ENCODE measurements at regions not wholly inside any gene's neighbourhood (a gene's known extent, or its start where the extent isn't known, plus 50 kb on each side); places are given as distances from the start of the nearest gene placed in this dataset.
"Not testable (repeated sequence)": the region's sequence is repeated elsewhere in the genome, so short reads cannot be mapped to it uniquely, and the experiment has no call there.

- H3K4me1 Mint-ChIP-seq (ENCODE audit: low read depth), result no peaks in the 10 kb centered on the region
- H3K36me3 Mint-ChIP-seq (ENCODE audit: insufficient read depth), result no peaks in the 10 kb centered on the region
- TF ChIP-seq, protein P1, sequence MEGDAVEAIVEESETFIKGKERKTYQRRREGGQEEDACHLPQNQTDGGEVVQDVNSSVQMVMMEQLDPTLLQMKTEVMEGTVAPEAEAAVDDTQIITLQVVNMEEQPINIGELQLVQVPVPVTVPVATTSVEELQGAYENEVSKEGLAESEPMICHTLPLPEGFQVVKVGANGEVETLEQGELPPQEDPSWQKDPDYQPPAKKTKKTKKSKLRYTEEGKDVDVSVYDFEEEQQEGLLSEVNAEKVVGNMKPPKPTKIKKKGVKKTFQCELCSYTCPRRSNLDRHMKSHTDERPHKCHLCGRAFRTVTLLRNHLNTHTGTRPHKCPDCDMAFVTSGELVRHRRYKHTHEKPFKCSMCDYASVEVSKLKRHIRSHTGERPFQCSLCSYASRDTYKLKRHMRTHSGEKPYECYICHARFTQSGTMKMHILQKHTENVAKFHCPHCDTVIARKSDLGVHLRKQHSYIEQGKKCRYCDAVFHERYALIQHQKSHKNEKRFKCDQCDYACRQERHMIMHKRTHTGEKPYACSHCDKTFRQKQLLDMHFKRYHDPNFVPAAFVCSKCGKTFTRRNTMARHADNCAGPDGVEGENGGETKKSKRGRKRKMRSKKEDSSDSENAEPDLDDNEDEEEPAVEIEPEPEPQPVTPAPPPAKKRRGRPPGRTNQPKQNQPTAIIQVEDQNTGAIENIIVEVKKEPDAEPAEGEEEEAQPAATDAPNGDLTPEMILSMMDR (IDR thresholded peaks at IDR 0.05; ENCODE audit: unreplicated experiment), result no peak
- H3K9me3 Mint-ChIP-seq (ENCODE audit: low read depth), result no peaks in the 10 kb centered on the region
- H3K27me3 Mint-ChIP-seq, result peaks cover 6% of the 10 kb centered on the region
- H3K27ac Mint-ChIP-seq, result no peak overlapping the region
- no peak overlapping the region for H3K4me3 Mint-ChIP-seq (ENCODE audit: low read depth)
- DNase-seq (ENCODE audit: low spot score, unreplicated experiment), result no peak
Measured at GRCh38 chr7:28328146-28328545, 84.2 kb upstream of the CREB5 start.

- TF ChIP-seq, protein P1 (IDR thresholded peaks at IDR 0.05; ENCODE audit: unreplicated experiment), result no peak
- Mint-ChIP-seq H3K9me3 (ENCODE audit: low read depth) (no peaks in the 10 kb centered on the region), H3K27me3 (peaks cover 6% of the 10 kb centered on the region), H3K4me1 (ENCODE audit: low read depth) (no peaks in the 10 kb centered on the region), H3K27ac (no peak overlapping the region), H3K4me3 (ENCODE audit: low read depth) (no peak overlapping the region), H3K36me3 (ENCODE audit: insufficient read depth) (no peaks in the 10 kb centered on the region)
- no peak for DNase-seq (ENCODE audit: low spot score, unreplicated experiment)
Measured at GRCh38 chr7:28328822-28329660, 83.3 kb upstream of the CREB5 start.

DNA sequence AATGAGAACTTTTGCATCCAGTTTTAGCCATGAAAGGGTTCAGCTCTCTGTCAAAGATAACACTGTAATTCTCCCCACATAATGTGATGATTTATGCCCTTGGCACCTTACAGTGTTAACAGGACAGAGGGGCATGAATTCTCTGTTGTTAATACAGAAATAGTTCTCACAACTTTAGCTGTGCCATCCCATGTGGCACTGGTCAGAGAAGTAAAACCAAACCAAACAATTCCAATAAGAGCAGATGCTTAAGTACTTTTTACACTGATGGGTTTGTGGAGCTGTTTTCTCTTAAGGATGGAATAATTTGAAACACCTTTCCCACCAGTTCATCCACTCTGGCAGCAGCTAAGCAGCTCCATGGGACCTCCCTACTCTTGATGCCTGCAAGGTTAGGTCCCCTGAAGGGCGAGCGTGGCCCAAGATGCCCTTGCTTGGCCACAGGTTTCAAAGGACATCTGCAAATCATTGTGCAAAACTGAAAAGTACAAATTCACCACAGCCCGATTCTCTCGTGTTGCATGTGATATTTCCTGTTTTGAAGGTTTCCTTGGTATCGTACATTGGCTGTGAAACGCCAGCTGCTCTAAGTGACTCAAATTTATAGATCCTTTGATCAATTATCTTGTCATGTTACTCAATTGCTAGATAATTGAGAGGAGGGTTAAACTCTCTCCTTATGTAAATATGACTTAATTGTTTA is 82.5 kb upstream of the CREB5 start:
- Mint-ChIP-seq H3K9me3 (ENCODE audit: low read depth) (peaks cover under 1% of the 10 kb centered on the region), H3K4me3 (ENCODE audit: low read depth) (no peak overlapping the region), H3K4me1 (ENCODE audit: low read depth) (no peaks in the 10 kb centered on the region), H3K27ac (no peak overlapping the region), H3K36me3 (ENCODE audit: insufficient read depth) (no peaks in the 10 kb centered on the region), H3K27me3 (peaks cover 6% of the 10 kb centered on the region)
- DNase-seq (ENCODE audit: low spot score, unreplicated experiment), result no peak
- TF ChIP-seq, protein P1 (IDR thresholded peaks at IDR 0.05; ENCODE audit: unreplicated experiment), result no peak

- TF ChIP-seq, protein P1 (IDR thresholded peaks at IDR 0.05; ENCODE audit: unreplicated experiment), result no peak
- DNase-seq (ENCODE audit: low spot score, unreplicated experiment), result no peak
- peaks cover 2% of the 10 kb centered on the region for H3K9me3 Mint-ChIP-seq (ENCODE audit: low read depth)
- no peak overlapping the region for H3K27ac Mint-ChIP-seq
- H3K36me3 Mint-ChIP-seq (ENCODE audit: insufficient read depth), result no peaks in the 10 kb centered on the region
- H3K27me3 Mint-ChIP-seq, result peaks cover 4% of the 10 kb centered on the region
- no peaks in the 10 kb centered on the region for H3K4me1 Mint-ChIP-seq (ENCODE audit: low read depth)
- H3K4me3 Mint-ChIP-seq (ENCODE audit: low read depth), result no peak overlapping the region
Measured at GRCh38 chr7:28330384-28331070, 81.8 kb upstream of the CREB5 start.

GRCh38 chr7:28332046-28332445 is 80.3 kb upstream of the CREB5 start:
- H3K4me1 Mint-ChIP-seq (ENCODE audit: low read depth), result no peaks in the 10 kb centered on the region
- H3K27me3 Mint-ChIP-seq, result peaks cover 3% of the 10 kb centered on the region
- H3K9me3 Mint-ChIP-seq (ENCODE audit: low read depth), result peaks cover 2% of the 10 kb centered on the region
- no peak overlapping the region for H3K27ac Mint-ChIP-seq
- no peak for DNase-seq (ENCODE audit: low spot score, unreplicated experiment)
- TF ChIP-seq, protein P1 (IDR thresholded peaks at IDR 0.05; ENCODE audit: unreplicated experiment), result no peak
- no peaks in the 10 kb centered on the region for H3K36me3 Mint-ChIP-seq (ENCODE audit: insufficient read depth)
- H3K4me3 Mint-ChIP-seq (ENCODE audit: low read depth), result no peak overlapping the region

DNA sequence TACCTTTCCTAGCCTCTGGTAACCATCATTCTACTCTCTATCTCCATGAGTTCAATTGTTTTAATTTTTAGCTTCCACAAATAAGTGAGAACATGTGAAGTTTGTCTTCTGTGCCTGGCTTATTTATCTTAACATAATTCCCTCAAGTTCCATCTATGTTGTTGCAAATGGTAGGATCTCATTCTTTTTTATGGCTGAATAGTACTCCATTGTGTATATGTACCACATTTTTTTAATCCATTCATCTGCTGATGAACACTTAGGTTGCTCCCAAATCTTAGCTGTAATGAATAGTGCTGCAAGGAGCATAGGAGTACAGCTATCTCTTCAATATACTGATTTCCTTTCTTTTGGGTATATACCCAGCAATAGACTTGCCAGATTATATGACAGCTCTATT is 78.8 kb upstream of the CREB5 start:
- H3K36me3 Mint-ChIP-seq (ENCODE audit: insufficient read depth); H3K27me3 Mint-ChIP-seq; H3K4me1 Mint-ChIP-seq (ENCODE audit: low read depth); H3K27ac Mint-ChIP-seq; DNase-seq (ENCODE audit: low spot score, unreplicated experiment); H3K4me3 Mint-ChIP-seq (ENCODE audit: low read depth); H3K9me3 Mint-ChIP-seq (ENCODE audit: low read depth): not testable (repeated sequence)

Measured in progenitor cell of endocrine pancreas (in vitro differentiated cells).